ENCODE measurements at regions not wholly inside any gene's neighbourhood (a gene's known extent, or its start where the extent isn't known, plus 50 kb on each side); places are given as distances from the start of the nearest gene placed in this dataset.

GRCh38 chr3:24915639-24916038, 421.0 kb upstream of the THRB start:
- Histone ChIP-seq H3K27me3 (ENCODE audit: control insufficient read depth, insufficient read depth, low read length) (no peaks in the 10 kb centered on the region), H3K4me3 (ENCODE audit: low read depth, low read length) (no peak overlapping the region), H3K36me3 (ENCODE audit: control insufficient read depth, insufficient read depth, low read length) (no peaks in the 10 kb centered on the region)
- ChIA-PET POLR2A (no interaction called here), CTCF (no interaction called here)
- no peak for TF ChIP-seq CTCF (IDR thresholded peaks at IDR 0.05; ENCODE audit: insufficient read depth, low read depth, low read length)
- DNase-seq (ENCODE audit: low read depth) = no peak

GRCh38 chr3:24917908-24918307, 423.3 kb upstream of the THRB start:
- no peaks in the 10 kb centered on the region for H3K27me3 ChIP-seq (ENCODE audit: control insufficient read depth, insufficient read depth, low read length)
- TF ChIP-seq CTCF (IDR thresholded peaks at IDR 0.05; ENCODE audit: insufficient read depth, low read depth, low read length) = no peak
- POLR2A ChIA-PET = no interaction called here
- no peaks in the 10 kb centered on the region for H3K36me3 ChIP-seq (ENCODE audit: control insufficient read depth, insufficient read depth, low read length)
- H3K4me3 ChIP-seq (ENCODE audit: low read depth, low read length) = no peak overlapping the region
- CTCF ChIA-PET = no interaction called here
- no peak for DNase-seq (ENCODE audit: low read depth)

GRCh38 chr3:24923570-24923969, 428.9 kb upstream of the THRB start:
- TF ChIP-seq CTCF (IDR thresholded peaks at IDR 0.05; ENCODE audit: insufficient read depth, low read depth, low read length) = no peak
- POLR2A ChIA-PET = no interaction called here
- no peaks in the 10 kb centered on the region for H3K36me3 ChIP-seq (ENCODE audit: control insufficient read depth, insufficient read depth, low read length)
- H3K4me3 ChIP-seq (ENCODE audit: low read depth, low read length) = no peak overlapping the region
- no peak for DNase-seq (ENCODE audit: low read depth)
- CTCF ChIA-PET = interaction anchor here (0.8 kb wide), 1 partner anchor 9 kb away, joined by 3 read pairs; no protein-coding TSS in a partner anchor
- no peaks in the 10 kb centered on the region for H3K27me3 ChIP-seq (ENCODE audit: control insufficient read depth, insufficient read depth, low read length)

- H3K36me3 ChIP-seq (ENCODE audit: control insufficient read depth, insufficient read depth, low read length) = no peaks in the 10 kb centered on the region
- CTCF ChIA-PET = no interaction called here
- no peak overlapping the region for H3K4me3 ChIP-seq (ENCODE audit: low read depth, low read length)
- POLR2A ChIA-PET = interaction anchor here (0.5 kb wide), 1 partner anchor 519 kb away, joined by 5 read pairs; no protein-coding TSS in a partner anchor
- no peaks in the 10 kb centered on the region for H3K27me3 ChIP-seq (ENCODE audit: control insufficient read depth, insufficient read depth, low read length)
- no peak for DNase-seq (ENCODE audit: low read depth)
- no peak for TF ChIP-seq CTCF (IDR thresholded peaks at IDR 0.05; ENCODE audit: insufficient read depth, low read depth, low read length)
Measured at GRCh38 chr3:24929521-24929920, 434.9 kb upstream of the THRB start.

- TF ChIP-seq CTCF (IDR thresholded peaks at IDR 0.05; ENCODE audit: insufficient read depth, low read depth, low read length) = no peak
- DNase-seq (ENCODE audit: low read depth) = no peak
Measured at GRCh38 chr3:24933401-24933800, 438.8 kb upstream of the THRB start.

More at GRCh38 chr3:24933401-24933800, 438.8 kb upstream of the THRB start:
- H3K4me3 ChIP-seq (ENCODE audit: low read depth, low read length) = no peak overlapping the region
- POLR2A ChIA-PET = no interaction called here
- no peaks in the 10 kb centered on the region for H3K36me3 ChIP-seq (ENCODE audit: control insufficient read depth, insufficient read depth, low read length)
- H3K27me3 ChIP-seq (ENCODE audit: control insufficient read depth, insufficient read depth, low read length) = no peaks in the 10 kb centered on the region
- CTCF ChIA-PET = interaction anchor here (0.7 kb wide), 1 partner anchor 86 kb away, joined by 4 read pairs; no protein-coding TSS in a partner anchor
